Tibial nerve (tissue), 4 donors: ENCODE measurements at regions not wholly inside any gene's neighbourhood (a gene's known extent, or its start where the extent isn't known, plus 50 kb on each side); places are given as distances from the start of the nearest gene placed in this dataset.

Source experiments
- DNase-seq, 2 donors: peaks; one replicate each; pipeline ENCODE4 v3.0.0-alpha.2; 2019; ENCODE audit warnings: low spot score in 2 of 2
- H3K27ac ChIP-seq, 4 donors: fragments of 200-600 bp; sonication (generic) in 3 of 4; one replicate each; pipeline ENCODE4 v1.5.1; 2017 to 2019; ENCODE audit warnings: mild to moderate bottlenecking in 1 of 4
- H3K27me3 ChIP-seq, 2 donors: fragments of 200-600 bp; sonication (generic) in 1 of 2; one replicate each; pipeline versions ENCODE4 v1.5.1 to v1.6.0; 2017 to 2019
- H3K36me3 ChIP-seq, 3 donors: fragments of 200-600 bp; sonication (generic); one replicate each; pipeline ENCODE4 v1.5.1; 2018 to 2019
- H3K4me1 ChIP-seq, 4 donors: fragments of 200-600 bp; sonication (generic) in 3 of 4; one replicate each; pipeline ENCODE4 v1.5.1; 2017 to 2019
- H3K4me3 ChIP-seq, 4 donors: fragments of 200-600 bp; sonication (generic) in 3 of 4; one replicate each; pipeline ENCODE4 v1.5.1; 2017 to 2019; ENCODE audit warnings: mild to moderate bottlenecking in 1 of 4, moderate library complexity in 1 of 4
- H3K9me3 ChIP-seq, 4 donors: fragments of 200-600 bp; sonication (generic) in 3 of 4; one replicate each; pipeline ENCODE4 v1.5.1; 2017 to 2019
- EP300 ChIP-seq, 2 donors: sonication (generic); formaldehyde crosslinking; IDR thresholded peaks; one replicate each; pipeline ENCODE4 v1.6.1; 2017; ENCODE audit warnings: antibody characterized with exemption in 2 of 2, mild to moderate bottlenecking in 1 of 2
- POLR2A ChIP-seq, 2 donors: fragments of 450-650 bp; IDR thresholded peaks; one replicate each; pipeline ENCODE4 v1.6.1; 2017; ENCODE audit warnings: antibody characterized with exemption in 2 of 2, mild to moderate bottlenecking in 2 of 2, moderate library complexity in 2 of 2
- WGBS, 2 donors: methylation state at CpG; one replicate each; pipeline ENCODE4 v1.1.5; 2018; 5-methylcytosine and 5-hydroxymethylcytosine counted together
- TF ChIP-seq, protein P1 (sequence below), 5 experiments: fragments of 200-600 bp in 3 of 5; fragments of 450-650 bp in 2 of 5; sonication (generic) in 3 of 5; IDR thresholded peaks; one replicate each; pipeline ENCODE4 v1.5.1; 2016 to 2019; ENCODE audit warnings: antibody characterized with exemption in 5 of 5, mild to moderate bottlenecking in 3 of 5, moderate library complexity in 2 of 5

DNA sequence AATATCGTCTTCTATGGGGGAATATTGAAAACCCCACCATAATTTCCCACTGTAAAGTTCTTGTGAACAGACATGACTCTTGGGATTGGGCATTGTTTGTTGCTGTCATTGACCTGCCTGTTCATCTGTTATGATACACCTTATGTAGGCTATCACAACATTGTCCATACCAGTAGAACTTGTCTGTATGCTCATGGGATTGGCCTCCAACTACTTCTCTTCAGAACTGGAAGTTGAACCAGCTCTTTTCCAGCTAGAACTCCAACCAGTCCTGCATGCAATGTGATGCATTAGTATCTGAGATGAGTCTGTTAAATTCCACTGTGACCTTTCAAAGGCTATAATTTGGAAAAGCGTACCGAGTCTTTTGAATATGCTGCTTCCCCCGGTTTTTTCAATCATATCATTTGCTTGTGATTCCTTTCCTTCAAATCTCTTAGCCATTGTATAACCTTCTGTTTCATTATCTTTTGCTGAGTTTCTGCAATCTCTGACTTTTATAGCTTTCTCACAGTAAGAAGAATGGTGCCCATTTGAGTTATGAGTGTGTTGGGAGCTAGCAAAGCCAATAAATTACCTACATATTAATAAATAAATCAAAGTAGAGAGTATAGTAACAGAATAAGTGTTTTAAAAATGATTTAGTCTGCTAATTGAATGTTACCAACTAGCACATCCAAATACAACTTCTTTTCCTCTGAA, 101.9 kb downstream of the PLK2 start:
- H3K4me1 ChIP-seq = no peaks in the 10 kb centered on the region
- no peak overlapping the region for H3K4me3 ChIP-seq
- no peaks in the 10 kb centered on the region for H3K27me3 ChIP-seq
- no peak for DNase-seq
- H3K27ac ChIP-seq = no peak overlapping the region
- no peaks in the 10 kb centered on the region for H3K9me3 ChIP-seq
- no peaks in the 10 kb centered on the region for H3K36me3 ChIP-seq
- 78 to 79% methylated on average over 4 of the region's 4 CpGs for WGBS, 2 donors
- TF ChIP-seq POLR2A (IDR thresholded peaks at IDR 0.05) (no peak), EP300 (IDR thresholded peaks at IDR 0.05) (no peak)
- TF ChIP-seq, protein P1, sequence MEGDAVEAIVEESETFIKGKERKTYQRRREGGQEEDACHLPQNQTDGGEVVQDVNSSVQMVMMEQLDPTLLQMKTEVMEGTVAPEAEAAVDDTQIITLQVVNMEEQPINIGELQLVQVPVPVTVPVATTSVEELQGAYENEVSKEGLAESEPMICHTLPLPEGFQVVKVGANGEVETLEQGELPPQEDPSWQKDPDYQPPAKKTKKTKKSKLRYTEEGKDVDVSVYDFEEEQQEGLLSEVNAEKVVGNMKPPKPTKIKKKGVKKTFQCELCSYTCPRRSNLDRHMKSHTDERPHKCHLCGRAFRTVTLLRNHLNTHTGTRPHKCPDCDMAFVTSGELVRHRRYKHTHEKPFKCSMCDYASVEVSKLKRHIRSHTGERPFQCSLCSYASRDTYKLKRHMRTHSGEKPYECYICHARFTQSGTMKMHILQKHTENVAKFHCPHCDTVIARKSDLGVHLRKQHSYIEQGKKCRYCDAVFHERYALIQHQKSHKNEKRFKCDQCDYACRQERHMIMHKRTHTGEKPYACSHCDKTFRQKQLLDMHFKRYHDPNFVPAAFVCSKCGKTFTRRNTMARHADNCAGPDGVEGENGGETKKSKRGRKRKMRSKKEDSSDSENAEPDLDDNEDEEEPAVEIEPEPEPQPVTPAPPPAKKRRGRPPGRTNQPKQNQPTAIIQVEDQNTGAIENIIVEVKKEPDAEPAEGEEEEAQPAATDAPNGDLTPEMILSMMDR (IDR thresholded peaks at IDR 0.05) = no peak

DNA sequence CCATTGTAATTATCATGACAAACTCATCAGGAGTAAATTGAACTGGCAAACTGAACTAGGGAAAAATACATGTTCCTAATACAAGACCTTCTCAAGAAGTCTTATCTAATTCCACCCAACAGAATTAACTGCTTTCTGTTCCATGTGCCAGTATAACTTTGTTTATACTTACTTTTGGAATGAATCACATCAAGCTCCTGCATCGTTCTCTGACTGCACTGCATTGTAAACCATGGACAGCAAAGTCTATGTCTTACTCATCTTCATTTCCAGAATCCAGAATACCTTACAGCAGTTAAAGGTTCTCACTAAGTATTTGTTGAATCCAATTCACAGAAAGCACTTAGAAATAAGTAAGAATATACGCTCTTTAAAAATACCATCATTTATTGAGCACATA, 102.8 kb downstream of the PLK2 start:
- H3K27me3 ChIP-seq = no peaks in the 10 kb centered on the region
- no peaks in the 10 kb centered on the region for H3K9me3 ChIP-seq
- no peak overlapping the region for H3K27ac ChIP-seq
- H3K4me1 ChIP-seq = no peaks in the 10 kb centered on the region
- H3K36me3 ChIP-seq = no peaks in the 10 kb centered on the region
- TF ChIP-seq EP300 (IDR thresholded peaks at IDR 0.05) = no peak
- no peak overlapping the region for H3K4me3 ChIP-seq
- WGBS, 2 donors = 89 to 94% methylated on average over 2 of the region's 2 CpGs
- no peak for DNase-seq

DNA sequence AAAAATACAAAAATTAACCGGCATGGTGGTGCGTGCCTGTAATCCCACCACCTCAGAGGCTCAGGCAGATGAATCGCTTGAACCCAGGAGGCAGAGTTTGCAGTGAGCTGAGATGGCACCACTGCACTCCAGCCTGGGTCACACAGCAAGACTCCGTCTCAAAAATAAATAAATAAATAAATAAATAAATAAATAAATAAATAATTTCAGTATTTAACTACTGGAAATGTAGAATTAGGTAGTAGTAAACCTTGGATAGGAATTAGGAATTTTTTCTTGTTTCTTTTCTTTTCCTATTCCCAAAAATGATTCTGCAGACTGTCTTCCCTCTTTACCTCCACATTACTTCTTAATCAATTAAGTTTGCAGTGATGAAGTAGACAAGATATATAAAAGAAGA, 103.2 kb downstream of the PLK2 start:
- DNase-seq = no peak
- Histone ChIP-seq H3K36me3 (no peaks in the 10 kb centered on the region), H3K9me3 (no peaks in the 10 kb centered on the region), H3K27ac (no peak overlapping the region), H3K27me3 (no peaks in the 10 kb centered on the region), H3K4me1 (no peaks in the 10 kb centered on the region), H3K4me3 (no peak overlapping the region)
- TF ChIP-seq, protein P1 (IDR thresholded peaks at IDR 0.05) = no peak
- no peak for TF ChIP-seq POLR2A (IDR thresholded peaks at IDR 0.05)
- no peak for TF ChIP-seq EP300 (IDR thresholded peaks at IDR 0.05)
- 91 to 96% methylated on average over 4 of the region's 4 CpGs for WGBS, 2 donors

DNA sequence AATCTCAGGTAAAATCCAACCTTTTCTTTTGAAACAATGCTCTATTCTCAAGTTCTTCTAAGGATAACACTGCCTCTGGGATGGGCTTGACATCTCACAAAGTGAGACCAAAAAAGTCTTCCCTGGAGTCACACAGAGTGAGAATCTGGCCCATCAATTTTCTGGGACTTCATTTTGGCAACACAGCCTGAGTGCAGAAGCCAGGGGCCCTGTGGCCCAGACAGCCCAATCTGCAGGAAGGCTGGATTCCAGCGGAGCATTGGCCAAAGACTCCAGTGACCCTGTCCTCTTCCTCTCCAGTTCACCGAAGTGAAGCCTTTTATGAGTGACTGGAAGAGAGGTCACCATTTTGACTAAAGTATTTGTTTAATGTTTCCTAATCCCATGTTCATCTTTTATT, 105.1 kb downstream of the PLK2 start:
- Histone ChIP-seq H3K9me3 (no peaks in the 10 kb centered on the region), H3K27ac (no peak overlapping the region), H3K4me3 (no peak overlapping the region), H3K4me1 (no peaks in the 10 kb centered on the region), H3K27me3 (no peaks in the 10 kb centered on the region), H3K36me3 (no peaks in the 10 kb centered on the region)
- 71% methylated on average over 2 of the region's 2 CpGs for WGBS, 2 donors
- DNase-seq = no peak
- TF ChIP-seq POLR2A (IDR thresholded peaks at IDR 0.05) (no peak), EP300 (IDR thresholded peaks at IDR 0.05) (no peak)
- TF ChIP-seq, protein P1 (IDR thresholded peaks at IDR 0.05) = no peak

DNA sequence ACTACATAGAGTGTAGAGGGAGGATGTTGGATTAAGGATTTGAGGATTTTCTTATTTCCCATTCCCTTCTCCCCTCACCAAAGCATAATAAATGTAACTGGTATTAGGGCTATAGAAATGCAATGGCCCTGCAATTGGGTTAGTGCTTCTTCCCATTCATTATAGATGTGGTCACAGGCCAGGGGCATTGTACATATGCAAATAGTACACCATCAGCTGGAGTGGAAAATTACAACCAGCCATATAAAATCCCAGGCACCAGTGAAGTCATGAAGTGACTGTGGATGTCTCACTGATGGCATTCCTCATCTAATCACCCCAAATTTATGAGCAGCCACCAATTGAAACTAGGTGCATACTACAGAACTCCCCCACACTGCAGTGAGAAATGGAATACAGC, 105.9 kb downstream of the PLK2 start:
- Histone ChIP-seq H3K9me3 (no peaks in the 10 kb centered on the region), H3K4me3 (no peak overlapping the region), H3K27ac (no peak overlapping the region), H3K36me3 (no peaks in the 10 kb centered on the region), H3K4me1 (no peaks in the 10 kb centered on the region), H3K27me3 (no peaks in the 10 kb centered on the region)
- TF ChIP-seq, protein P1 (IDR thresholded peaks at IDR 0.05) = no peak
- TF ChIP-seq EP300 (IDR thresholded peaks at IDR 0.05) (no peak), POLR2A (IDR thresholded peaks at IDR 0.05) (no peak)
- DNase-seq = no peak

DNA sequence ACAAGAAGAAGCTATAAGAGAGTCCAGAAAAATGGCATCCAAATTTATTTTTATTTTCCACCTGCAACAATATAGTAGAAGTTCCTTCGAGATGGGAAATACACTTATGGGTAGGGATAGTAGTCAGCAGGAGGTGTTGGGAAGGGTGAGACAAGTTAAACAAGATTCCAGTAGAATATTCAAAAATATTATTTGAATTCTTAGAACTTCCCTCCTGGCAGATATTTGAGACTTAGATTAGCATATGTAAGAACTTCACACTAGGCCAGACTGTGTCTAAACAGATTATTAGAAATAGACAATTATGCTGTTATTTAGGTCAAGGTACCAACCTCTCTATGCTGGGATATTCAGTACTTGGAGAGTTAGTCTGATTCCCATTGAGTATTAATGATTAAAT, 108.7 kb downstream of the PLK2 start:
- TF ChIP-seq, protein P1 (IDR thresholded peaks at IDR 0.05) = no peak
- no peak for TF ChIP-seq POLR2A (IDR thresholded peaks at IDR 0.05)
- no peaks in the 10 kb centered on the region for H3K27me3 ChIP-seq
- no peaks in the 10 kb centered on the region for H3K9me3 ChIP-seq
- H3K36me3 ChIP-seq = no peaks in the 10 kb centered on the region
- 96 to 100% methylated on average over 1 of the region's 1 CpG for WGBS, 2 donors
- H3K4me3 ChIP-seq = no peak overlapping the region
- H3K4me1 ChIP-seq = no peaks in the 10 kb centered on the region
- no peak overlapping the region for H3K27ac ChIP-seq
- no peak for DNase-seq
